BE2C (cell line): ENCODE measurements at regions not wholly inside any gene's neighbourhood (a gene's known extent, or its start where the extent isn't known, plus 50 kb on each side); places are given as distances from the start of the nearest gene placed in this dataset.
A peak's percentile ranks its signal among the peaks of the same experiment; 100 is the strongest.

Source experiments
- DNase-seq: peaks from one replicate; pipeline ENCODE4 v3.0.0-alpha.2; 2020
- H3K27me3 ChIP-seq: fragments of 250-450 bp; sonication (Bioruptor Pico); 2 replicates; pipeline ENCODE4 v1.5.1; 2020; ENCODE audit warnings: mild to moderate bottlenecking
- H3K36me3 ChIP-seq: fragments of 250-450 bp; sonication (Bioruptor Pico); 2 replicates; pipeline ENCODE4 v1.5.1; 2020; ENCODE audit warnings: mild to moderate bottlenecking
- H3K4me1 ChIP-seq: fragments of 250-450 bp; sonication (Bioruptor Pico); 2 replicates; pipeline ENCODE4 v1.5.1; 2020
- H3K4me3 ChIP-seq: 2 replicates; pipeline ENCODE4 v1.5.1; 2011; ENCODE audit warnings: low read depth, low read length
- H3K9me3 ChIP-seq: fragments of 250-450 bp; sonication (Bioruptor Pico); 2 replicates; pipeline ENCODE4 v1.5.1; 2020
- TF ChIP-seq, protein P1 (sequence below): IDR thresholded peaks from 2 replicates; pipeline ENCODE4 v1.5.1; 2012; ENCODE audit warnings: mild to moderate bottlenecking, low read depth, low read length

DNA sequence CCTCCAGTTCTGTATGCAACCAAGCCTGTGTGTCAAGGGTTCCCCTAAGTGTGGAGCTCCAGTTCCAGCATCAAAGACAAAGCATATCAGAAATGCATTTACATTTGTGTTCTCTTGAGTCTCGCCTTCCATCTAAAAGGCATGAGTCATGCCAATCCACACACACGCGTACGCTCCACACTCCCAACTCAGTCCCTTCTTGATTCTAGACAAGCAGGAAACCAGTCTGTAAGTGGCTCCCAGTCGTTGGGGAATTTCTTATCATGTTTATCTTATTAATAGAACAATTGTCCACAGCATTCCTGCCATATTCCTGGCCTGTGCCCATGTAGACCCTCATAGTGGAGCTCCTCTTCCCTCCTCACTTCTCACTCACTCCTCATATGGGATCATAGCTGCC, 86.4 kb upstream of the SLC35G4 start:
- no peak overlapping the region for H3K4me3 ChIP-seq
- H3K9me3 ChIP-seq: no peaks in the 10 kb centered on the region
- DNase-seq: no peak
- TF ChIP-seq, protein P1, sequence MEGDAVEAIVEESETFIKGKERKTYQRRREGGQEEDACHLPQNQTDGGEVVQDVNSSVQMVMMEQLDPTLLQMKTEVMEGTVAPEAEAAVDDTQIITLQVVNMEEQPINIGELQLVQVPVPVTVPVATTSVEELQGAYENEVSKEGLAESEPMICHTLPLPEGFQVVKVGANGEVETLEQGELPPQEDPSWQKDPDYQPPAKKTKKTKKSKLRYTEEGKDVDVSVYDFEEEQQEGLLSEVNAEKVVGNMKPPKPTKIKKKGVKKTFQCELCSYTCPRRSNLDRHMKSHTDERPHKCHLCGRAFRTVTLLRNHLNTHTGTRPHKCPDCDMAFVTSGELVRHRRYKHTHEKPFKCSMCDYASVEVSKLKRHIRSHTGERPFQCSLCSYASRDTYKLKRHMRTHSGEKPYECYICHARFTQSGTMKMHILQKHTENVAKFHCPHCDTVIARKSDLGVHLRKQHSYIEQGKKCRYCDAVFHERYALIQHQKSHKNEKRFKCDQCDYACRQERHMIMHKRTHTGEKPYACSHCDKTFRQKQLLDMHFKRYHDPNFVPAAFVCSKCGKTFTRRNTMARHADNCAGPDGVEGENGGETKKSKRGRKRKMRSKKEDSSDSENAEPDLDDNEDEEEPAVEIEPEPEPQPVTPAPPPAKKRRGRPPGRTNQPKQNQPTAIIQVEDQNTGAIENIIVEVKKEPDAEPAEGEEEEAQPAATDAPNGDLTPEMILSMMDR: no peak
- no peaks in the 10 kb centered on the region for H3K36me3 ChIP-seq
- H3K27me3 ChIP-seq: no peaks in the 10 kb centered on the region
- no peaks in the 10 kb centered on the region for H3K4me1 ChIP-seq

DNA sequence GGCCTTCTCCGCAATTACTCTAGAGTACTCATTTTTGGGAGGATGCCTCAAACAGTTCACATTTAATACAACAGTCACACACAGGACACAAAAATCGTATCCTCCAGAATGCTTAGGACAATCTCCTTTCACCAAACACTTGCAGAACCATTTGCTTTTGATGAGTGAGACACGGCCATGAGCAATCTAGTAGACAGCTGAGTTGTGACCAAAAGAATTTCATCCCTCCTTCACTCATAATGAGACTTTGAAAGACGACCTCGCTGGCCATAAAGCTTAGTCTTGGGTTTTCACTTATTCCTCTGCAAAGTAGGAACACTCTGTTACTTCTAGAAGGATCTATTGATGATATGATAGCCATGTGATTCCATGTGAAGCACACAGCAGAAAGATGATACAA, 87.5 kb upstream of the SLC35G4 start:
- no peaks in the 10 kb centered on the region for H3K27me3 ChIP-seq
- no peaks in the 10 kb centered on the region for H3K4me1 ChIP-seq
- TF ChIP-seq, protein P1: no peak
- no peak overlapping the region for H3K4me3 ChIP-seq
- H3K9me3 ChIP-seq: no peaks in the 10 kb centered on the region
- DNase-seq: no peak
- no peaks in the 10 kb centered on the region for H3K36me3 ChIP-seq

DNA sequence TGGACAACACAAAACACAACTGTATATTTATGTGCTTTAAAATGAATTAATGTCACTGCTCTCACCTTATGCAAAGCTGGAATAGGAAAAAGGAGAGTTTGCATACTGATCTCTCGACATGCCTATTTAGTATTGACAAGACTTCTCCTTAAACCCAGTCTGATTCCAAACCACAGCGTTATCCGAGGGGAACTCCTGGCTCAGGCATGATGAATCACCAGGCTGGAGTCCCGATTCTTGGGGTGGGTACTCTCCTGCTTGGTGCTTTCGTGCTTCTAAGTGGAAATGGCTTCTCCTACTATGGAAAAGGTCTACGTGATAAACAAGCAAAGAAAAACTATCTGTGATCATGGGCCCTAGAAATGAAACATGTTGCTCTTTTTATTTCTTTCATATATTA, 88.9 kb upstream of the SLC35G4 start:
- H3K36me3 ChIP-seq: no peaks in the 10 kb centered on the region
- no peaks in the 10 kb centered on the region for H3K4me1 ChIP-seq
- no peak overlapping the region for H3K4me3 ChIP-seq
- TF ChIP-seq, protein P1: no peak
- H3K9me3 ChIP-seq: no peaks in the 10 kb centered on the region
- no peak for DNase-seq
- no peaks in the 10 kb centered on the region for H3K27me3 ChIP-seq

DNA sequence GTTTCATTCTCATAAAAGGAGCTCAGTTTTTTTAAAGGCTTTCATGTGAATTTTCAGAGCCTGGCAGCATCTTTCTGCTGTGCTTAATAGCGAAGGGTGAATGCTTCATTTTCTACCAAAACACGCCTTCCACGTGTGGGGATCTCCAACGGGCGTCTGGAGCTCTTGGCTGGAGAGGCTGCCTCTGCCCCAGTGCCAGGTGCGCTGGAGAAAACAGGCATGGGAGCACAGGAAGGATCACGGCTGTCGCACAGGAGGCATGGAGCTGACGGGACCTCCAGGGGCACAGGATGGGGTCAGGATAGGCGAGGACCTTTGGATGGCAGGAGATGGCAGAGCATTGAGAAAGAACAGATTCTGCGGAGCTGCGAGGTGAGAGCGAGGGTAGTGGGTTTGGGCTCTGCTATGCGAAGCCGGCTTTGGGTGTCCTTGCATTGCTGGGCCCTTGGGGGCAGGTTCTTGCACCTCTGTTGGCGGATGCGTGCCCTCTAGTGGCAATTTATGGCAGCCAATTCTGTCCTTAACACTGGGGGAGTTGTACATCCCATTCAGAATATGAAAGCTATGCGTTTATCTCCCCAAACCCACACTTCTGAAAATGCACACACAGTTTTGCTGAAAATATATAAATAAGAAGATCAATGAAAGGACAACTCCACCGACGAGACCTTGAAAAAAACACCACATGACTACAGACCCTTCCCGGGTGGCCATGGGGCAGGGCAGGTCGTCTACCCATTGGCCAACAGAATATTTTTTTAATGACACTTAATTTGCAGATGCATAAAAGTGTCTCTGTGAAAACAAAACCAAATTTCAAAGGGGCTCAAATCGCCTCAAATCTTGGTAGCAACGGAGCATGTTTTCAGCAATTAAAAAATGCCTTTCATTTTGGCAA, 90.4 kb upstream of the SLC35G4 start:
- Histone ChIP-seq H3K36me3 (no peaks in the 10 kb centered on the region), H3K4me3 (0 out of 2 replicates have a peak overlapping the region, but pooled peaks have one; percentile 11), H3K27me3 (no peaks in the 10 kb centered on the region), H3K4me1 (no peaks in the 10 kb centered on the region), H3K9me3 (no peaks in the 10 kb centered on the region)
- TF ChIP-seq, protein P1: peak; percentile 79
- peak; percentile 64 for DNase-seq

DNA sequence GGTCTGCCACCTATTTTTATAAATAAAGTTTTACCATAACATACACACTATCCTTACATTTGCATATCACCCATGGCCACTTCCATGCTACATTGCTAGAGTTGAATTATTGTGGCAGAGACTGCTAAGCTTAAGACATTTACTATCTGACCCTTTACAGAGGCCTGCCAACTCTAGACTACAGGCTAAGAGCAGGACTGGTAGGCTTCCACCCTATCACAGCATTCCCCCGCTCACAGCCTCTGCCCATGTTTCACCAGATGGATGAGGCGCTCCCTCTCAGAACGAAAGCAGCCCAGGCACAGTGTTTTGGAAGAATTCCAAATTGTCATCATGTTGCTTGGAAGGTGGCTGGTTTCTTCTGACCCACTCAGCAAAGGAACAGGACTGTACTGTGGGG, 91.7 kb upstream of the SLC35G4 start:
- Histone ChIP-seq H3K36me3 (no peaks in the 10 kb centered on the region), H3K4me1 (no peaks in the 10 kb centered on the region), H3K27me3 (no peaks in the 10 kb centered on the region), H3K9me3 (no peaks in the 10 kb centered on the region), H3K4me3 (no peak overlapping the region)
- peak; percentile 15 for DNase-seq
- TF ChIP-seq, protein P1: no peak

DNA sequence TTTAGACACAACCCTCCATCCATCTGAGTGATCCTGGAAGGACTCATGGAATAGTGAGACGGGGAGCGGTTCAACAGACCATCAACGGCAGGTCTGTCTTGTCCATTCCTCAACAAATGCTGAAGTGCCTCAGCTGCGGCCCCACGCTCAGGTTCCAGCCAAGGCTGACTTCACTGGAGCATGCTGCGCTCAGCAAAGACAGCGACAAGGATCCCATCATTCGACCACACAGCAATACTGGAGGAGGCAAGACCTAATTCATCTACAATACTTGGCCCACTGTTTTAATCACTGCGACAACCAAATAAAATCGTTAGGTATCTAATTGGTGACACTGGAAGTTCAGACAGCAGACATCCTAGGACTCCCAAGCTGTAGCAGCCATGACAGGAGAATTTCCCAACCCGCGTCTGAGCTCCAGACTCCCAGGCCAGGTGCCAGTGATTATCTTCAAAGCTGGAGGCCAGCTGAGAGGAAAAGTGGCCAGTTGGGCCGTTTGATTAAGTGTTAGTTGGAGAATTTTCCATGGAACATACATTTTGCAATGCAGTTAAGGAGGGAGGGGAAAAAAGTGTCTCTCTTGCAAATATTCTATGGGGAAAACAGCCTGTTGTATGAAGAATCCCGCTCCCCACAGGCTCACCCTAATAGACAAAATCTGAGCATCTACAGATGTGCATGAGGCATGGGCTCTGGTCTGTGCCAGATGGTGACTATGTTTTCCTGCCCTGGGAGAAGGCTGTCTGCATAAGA, 92.5 kb upstream of the SLC35G4 start:
- Histone ChIP-seq H3K36me3 (no peaks in the 10 kb centered on the region), H3K4me3 (no peak overlapping the region), H3K9me3 (no peaks in the 10 kb centered on the region), H3K4me1 (no peaks in the 10 kb centered on the region), H3K27me3 (no peaks in the 10 kb centered on the region)
- DNase-seq: peak; percentile 19
- TF ChIP-seq, protein P1: no peak
